Activated CD4-positive, alpha-beta T cell treated with anti-CD3 and anti-CD28 coated beads, Interleukin-2, Interleukin-6, amounts not matched to agents 100 ng/mL and 50 ng/mL, durations not matched to agents 16 hours and 8 hours (primary cell): ENCODE measurements at regions not wholly inside any gene's neighbourhood (a gene's known extent, or its start where the extent isn't known, plus 50 kb on each side); places are given as distances from the start of the nearest gene placed in this dataset.
A peak's percentile ranks its signal among the peaks of the same experiment; 100 is the strongest.
"Not testable (repeated sequence)": the region's sequence is repeated elsewhere in the genome, so short reads cannot be mapped to it uniquely, and the experiment has no call there.

Experiments
- DNase-seq: peaks from one replicate; pipeline ENCODE4 v3.0.0-alpha.2; 2020

- no peak for DNase-seq
Measured at GRCh38 chr4:137468836-137469235, 63.5 kb downstream of the PCDH18 start.

DNA sequence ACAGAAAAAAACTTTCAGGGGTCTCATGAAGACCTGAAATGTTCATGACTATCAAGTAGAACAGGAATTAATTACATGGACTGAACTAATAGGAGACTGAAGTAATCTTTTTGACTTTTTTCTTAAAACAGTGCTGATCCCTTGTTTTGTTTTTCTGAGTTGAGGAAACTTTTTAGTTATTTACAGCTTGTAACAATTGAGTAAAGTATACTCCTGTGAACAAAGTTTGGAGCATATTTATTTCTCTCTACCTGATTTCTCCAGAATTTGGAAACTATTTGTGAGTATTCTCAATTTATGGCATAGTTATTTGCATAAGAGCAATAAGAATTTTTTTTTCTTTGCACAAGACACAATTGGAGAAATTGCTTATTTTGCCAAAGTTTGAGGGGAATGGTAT, 64.8 kb downstream of the PCDH18 start:
- DNase-seq, result no peak

DNA sequence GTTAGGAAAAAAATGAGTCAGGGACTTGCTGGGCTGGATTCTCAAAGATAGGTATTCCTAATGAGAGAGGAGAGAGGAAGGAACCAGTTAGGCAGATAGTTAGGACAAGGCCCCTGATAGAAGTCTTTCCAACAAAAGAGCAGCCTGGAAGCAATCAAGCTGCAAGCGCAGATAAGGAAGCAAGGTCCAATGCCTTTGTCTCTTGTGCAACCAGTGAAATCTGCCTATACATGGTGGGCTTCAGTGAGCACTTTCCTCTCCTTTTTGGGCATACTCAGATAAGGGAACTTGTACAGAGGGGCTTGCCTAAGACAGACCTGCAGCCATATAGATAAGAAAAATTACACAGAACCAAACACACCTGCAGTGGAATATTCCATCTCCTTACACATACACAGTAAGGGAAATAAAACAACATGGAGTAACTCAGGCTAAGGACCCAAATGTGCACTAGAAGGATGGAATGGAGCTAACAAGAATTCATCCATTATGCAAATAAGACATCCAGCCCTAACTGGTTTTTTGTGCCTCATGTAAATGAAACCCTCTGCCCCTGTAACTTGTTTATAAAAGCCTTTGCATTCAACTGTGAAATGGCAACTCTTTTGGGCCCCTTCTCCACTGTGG, 68.8 kb downstream of the PCDH18 start:
- DNase-seq, result no peak

GRCh38 chr4:137455647-137456321, 76.5 kb downstream of the PCDH18 start:
- DNase-seq, result no peak

- no peak for DNase-seq
Measured at GRCh38 chr4:137454767-137455166, 77.5 kb downstream of the PCDH18 start.

DNA sequence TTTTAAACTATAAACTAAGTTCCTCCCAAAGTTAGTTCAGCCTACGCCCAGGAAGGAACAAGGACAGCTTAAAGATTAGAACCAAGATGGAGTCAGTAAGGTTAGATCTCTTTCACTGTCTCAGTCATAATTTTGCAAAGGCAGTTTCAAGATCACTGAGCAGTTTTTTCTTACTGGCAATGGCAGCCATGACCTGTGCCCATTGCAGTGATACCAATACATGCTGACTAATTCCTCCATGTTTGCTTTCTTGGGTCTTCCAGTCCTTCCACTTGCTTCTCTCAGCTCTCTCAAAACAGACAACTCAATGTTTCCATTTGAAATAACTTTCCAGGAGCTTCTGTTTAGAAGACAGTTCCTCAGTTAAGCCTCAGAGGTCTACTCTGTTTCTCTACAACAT, 79.5 kb downstream of the PCDH18 start:
- DNase-seq, result peak; percentile 17

- no peak for DNase-seq
Measured at GRCh38 chr4:137451172-137451825, 81.0 kb downstream of the PCDH18 start.

DNA sequence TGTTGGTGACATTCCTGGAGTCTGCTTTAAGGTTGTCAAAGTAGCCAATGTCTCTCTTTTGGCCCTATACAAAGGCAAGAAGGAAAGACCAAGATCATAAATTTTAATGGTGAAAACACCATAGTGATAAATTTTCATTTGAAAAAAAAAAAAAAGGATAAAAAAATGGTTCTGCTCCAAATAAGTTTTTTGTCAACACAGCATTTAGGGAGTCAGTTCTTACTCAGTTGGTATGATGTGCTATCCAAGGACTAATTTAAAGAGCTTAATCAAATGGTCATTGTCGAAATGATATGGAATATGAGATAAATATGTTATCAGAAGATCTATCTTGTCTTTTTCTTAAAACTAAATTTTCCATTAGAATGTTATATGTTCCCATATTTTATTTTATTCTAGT, 83.9 kb downstream of the PCDH18 start:
- no peak for DNase-seq

GRCh38 chr4:137446071-137446470, 86.2 kb downstream of the PCDH18 start:
- no peak for DNase-seq

GRCh38 chr4:137443031-137443800, 89.1 kb downstream of the PCDH18 start:
- no peak for DNase-seq

GRCh38 chr4:137432446-137433311, 99.6 kb downstream of the PCDH18 start:
- DNase-seq, result no peak

DNA sequence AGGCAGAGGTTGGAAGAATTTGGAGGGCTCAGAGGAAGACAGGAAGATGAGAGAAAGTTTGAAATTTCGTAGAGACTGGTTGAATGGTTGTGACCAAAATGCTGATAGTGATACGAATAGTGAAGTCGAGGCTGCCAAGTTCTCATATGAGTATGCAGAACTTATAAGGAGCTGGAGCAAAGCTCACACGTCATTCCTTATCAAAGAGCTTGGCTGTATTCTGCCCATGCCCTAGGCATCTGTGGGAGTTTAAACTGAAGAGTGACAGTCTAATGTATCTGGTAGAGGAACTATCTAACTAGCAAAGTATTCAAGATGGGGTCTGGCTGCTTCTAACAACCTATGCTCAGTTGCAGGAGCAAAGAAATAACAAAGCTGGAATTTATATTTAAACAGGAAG, 102.1 kb downstream of the PCDH18 start:
- DNase-seq, result no peak

DNA sequence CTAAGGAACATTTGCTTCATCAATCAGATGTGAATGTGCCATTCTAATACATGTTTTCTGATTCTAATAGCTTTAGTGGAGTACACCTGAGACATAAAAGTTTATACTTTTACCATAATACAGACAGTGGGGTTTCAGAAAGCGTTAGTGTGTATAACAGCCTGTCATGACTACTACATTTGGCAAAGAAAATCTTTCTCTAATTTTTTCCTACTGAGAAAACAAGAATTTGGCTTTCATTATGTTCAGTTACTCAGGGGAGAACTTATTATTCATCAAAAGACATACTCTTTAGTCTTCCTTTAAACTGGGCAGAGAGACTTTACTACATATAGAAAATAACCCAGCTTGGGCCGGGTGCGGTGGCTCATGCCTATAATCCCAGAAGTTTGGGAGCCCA, 104.9 kb downstream of the PCDH18 start:
- no peak for DNase-seq

GRCh38 chr4:137425281-137425680, 107.0 kb downstream of the PCDH18 start:
- DNase-seq, result no peak

DNA sequence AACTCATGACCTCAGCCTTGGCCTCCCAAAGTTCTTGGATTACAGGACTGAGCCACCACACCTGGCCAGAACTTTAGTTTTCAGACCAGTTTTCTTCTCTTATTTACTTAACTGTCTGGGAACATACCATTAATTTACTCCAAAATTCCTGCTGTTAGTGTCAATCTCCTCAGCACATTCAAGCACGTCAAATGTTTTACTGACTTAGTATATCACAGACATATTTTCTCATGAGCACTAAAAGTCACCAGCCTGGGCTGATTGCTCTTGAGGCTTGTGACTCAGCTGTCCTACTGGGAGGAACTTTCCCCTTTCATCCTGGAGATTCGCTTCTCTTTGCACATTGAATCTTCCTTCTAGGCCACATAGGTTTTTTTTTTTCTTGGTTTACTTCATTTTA, 109.6 kb downstream of the PCDH18 start:
- DNase-seq, result no peak

GRCh38 chr4:137421796-137422195, 110.5 kb downstream of the PCDH18 start:
- DNase-seq, result no peak

DNA sequence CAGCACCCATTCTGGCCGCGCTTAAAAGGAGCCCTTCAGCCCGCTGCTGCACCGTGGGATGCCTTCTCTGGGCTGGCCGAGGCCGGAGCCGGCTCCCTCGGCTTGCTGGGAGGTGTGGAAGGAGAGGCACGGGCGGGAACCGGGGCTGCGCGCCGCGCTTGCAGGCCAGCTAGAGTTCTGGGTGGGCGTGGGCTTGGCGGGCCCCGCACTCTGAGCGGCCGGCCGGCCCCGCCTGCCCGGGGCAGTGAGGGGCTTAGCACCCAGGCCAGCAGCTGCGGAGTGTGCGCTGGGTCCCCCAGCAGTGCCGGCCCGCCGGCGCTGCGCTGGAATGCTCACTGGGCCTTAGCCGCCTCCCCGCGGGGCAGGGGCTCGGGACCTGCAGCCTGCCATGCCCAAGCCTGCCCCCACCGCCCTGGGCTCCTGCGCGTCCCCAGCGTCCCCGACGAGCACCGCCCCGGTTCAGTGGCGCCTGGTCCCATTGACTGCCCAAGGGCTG, 111.3 kb downstream of the PCDH18 start:
- DNase-seq, result no peak

DNA sequence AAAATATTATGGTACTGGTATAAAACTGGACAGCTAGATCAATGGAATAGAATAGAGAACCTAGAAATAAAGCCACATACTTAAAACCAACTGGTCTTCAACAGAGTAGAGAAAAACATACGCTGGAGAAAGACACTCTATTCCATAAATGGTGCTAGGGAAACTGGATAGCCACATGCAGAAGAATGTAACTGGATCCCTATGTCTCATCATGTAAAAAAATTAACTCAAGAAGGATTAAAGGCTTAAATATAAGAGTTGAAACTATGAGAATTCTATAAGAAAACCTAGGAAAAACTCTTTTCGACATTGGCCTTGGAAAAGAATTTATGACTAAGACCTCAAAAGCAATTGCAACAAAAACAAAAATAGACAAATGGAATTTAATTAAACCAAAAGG, 114.6 kb downstream of the PCDH18 start:
- no peak for DNase-seq

DNA sequence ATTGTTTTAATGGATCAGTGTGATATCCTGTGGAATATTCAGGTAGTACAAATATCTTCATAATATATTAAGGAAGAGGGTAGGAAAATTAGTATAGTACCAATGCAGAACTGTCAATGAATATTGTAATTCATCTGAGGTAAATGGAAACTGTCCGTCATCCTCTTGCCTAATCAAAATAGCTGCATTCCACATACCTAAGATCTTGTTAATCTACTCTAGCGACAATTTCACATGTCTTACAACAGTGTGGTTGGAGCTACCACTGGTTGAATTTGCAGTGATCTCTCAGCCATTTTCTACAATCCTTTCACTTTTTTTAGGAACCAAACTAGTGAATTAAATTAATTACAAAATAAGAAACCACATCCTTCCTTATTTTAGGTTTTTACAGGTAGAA, 117.5 kb downstream of the PCDH18 start:
- no peak for DNase-seq

- no peak for DNase-seq
Measured at GRCh38 chr4:137408527-137409177, 123.6 kb downstream of the PCDH18 start.

- DNase-seq, result not testable (repeated sequence)
Measured at GRCh38 chr4:137405833-137406232, 126.5 kb downstream of the PCDH18 start.

DNA sequence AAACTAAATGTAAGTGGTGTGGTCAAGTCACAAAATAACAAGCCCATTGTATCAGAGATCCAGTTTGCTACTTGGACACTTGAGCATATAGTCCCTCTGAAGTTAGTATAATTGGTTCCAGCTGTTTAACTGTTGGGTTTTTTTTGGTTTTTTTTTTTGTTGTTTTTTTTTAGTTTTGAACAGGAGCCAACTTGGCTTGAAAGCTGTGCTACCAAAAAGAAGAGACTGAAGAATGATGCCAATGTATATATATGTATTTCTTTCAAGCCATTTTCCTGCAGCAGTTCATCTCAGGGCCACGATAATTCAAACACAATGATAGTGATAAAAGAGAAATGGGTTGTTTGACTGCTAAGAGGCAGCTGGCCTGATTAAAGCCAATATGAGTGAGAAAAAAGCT, 138.3 kb downstream of the PCDH18 start:
- DNase-seq, result no peak
